Upper lobe of left lung (tissue), 4 donors: ENCODE measurements at regions not wholly inside any gene's neighbourhood (a gene's known extent, or its start where the extent isn't known, plus 50 kb on each side); places are given as distances from the start of the nearest gene placed in this dataset.
"Not testable (repeated sequence)": the region's sequence is repeated elsewhere in the genome, so short reads cannot be mapped to it uniquely, and the experiment has no call there.

Experiments used
- POLR2AphosphoS5 ChIP-seq, 2 donors: sonication (generic); formaldehyde crosslinking; IDR thresholded peaks; one replicate each; pipeline ENCODE4 v1.5.1; 2017; ENCODE audit warnings: antibody characterized with exemption in 2 of 2
- TF ChIP-seq, protein P1 (sequence below), 6 experiments: fragments of 450-650 bp in 4 of 6; fragments of 200-600 bp in 2 of 6; sonication (generic) in 2 of 6; IDR thresholded peaks; one replicate each; pipeline ENCODE4 v1.5.1; 2016 to 2019; ENCODE audit warnings: antibody characterized with exemption in 6 of 6

DNA sequence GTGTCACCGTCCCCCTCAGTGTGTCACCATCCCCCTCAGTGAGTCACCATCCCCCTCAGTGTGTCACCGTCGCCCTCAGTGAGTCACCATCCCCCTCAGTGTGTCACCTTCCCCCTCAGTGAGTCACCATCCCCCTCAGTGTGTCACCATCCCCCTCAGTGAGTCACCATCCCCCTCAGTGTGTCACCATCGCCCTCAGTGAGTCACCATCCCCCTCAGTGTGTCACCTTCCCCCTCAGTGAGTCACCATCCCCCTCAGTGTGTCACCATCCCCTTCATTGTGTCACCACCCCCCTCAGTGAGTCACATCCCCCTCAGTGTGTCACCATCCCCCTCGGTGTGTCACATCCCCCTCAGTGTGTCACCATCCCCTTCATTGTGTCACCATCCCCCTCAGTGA is 486.1 kb upstream of the SALL3 start:
- TF ChIP-seq, protein P1, sequence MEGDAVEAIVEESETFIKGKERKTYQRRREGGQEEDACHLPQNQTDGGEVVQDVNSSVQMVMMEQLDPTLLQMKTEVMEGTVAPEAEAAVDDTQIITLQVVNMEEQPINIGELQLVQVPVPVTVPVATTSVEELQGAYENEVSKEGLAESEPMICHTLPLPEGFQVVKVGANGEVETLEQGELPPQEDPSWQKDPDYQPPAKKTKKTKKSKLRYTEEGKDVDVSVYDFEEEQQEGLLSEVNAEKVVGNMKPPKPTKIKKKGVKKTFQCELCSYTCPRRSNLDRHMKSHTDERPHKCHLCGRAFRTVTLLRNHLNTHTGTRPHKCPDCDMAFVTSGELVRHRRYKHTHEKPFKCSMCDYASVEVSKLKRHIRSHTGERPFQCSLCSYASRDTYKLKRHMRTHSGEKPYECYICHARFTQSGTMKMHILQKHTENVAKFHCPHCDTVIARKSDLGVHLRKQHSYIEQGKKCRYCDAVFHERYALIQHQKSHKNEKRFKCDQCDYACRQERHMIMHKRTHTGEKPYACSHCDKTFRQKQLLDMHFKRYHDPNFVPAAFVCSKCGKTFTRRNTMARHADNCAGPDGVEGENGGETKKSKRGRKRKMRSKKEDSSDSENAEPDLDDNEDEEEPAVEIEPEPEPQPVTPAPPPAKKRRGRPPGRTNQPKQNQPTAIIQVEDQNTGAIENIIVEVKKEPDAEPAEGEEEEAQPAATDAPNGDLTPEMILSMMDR (IDR thresholded peaks at IDR 0.05): not testable (repeated sequence)
- not testable (repeated sequence) for TF ChIP-seq POLR2AphosphoS5 (IDR thresholded peaks at IDR 0.05)
